GM12878 (cell line): ENCODE measurements at regions not wholly inside any gene's neighbourhood (a gene's known extent, or its start where the extent isn't known, plus 50 kb on each side); places are given as distances from the start of the nearest gene placed in this dataset.

Experiments used
- ATAC-seq: fragments of 200-7000 bp; cut with Tn5 transposase; 3 replicates; pipeline ENCODE4 v1.9.1; 2020; ENCODE audit warnings: mild to moderate bottlenecking, moderate library complexity
- BruUV-seq: library from RNA; stranded (reverse); fragments of 400-500 nt; replicated peaks from 2 replicates; lab custom pipeline; 2021; lab: Mats Ljungman, UMichigan
- CTCF ChIA-PET: fragments of 300-600 bp; sonication (Branson Sonifier 250); formaldehyde crosslinking; extraction: SDS; loops from one replicate; lab custom pipeline; 2021; ENCODE audit warnings: inconsistent platforms; lab: Yijun Ruan, JAX
- POLR2A ChIA-PET: fragments of 350-600 bp; formaldehyde crosslinking; extraction: SDS; loops from one replicate; lab custom pipeline; 2021; ENCODE audit warnings: inconsistent platforms; lab: Charles Lee
- RAD21 ChIA-PET: fragments of 300-600 bp; sonication (Branson Sonifier 250); formaldehyde crosslinking; loops from one replicate; lab custom pipeline; 2023; ENCODE audit warnings: antibody characterized with exemption; ENCODE audit not compliant: unreplicated experiment; lab: Charles Lee
- SMC1A ChIA-PET: fragments of 300-600 bp; sonication (Branson Sonifier 250); formaldehyde crosslinking; loops from one replicate; lab custom pipeline; 2023; ENCODE audit not compliant: unreplicated experiment, uncharacterized antibody; lab: Charles Lee
- DNase-seq: peaks from one replicate; pipeline ENCODE4 v3.0.0-alpha.2; 2011; ENCODE audit warnings: low read depth, low spot score
- FAIRE-seq: peaks from 3 replicates; lab custom pipeline; 2011; peaks lifted over from hg19 to GRCh38; lab: Jason Lieb, UNC
- H2AFZ ChIP-seq: 2 replicates; pipeline ENCODE4 v1.6.0; 2011; ENCODE audit warnings: low read depth, low read length, control low read depth; ENCODE audit not compliant: control insufficient read depth
- H3K27ac ChIP-seq: 2 replicates; pipeline ENCODE4 v1.5.1; 2011; ENCODE audit warnings: control low read depth; ENCODE audit not compliant: control insufficient read depth, insufficient read depth
- H3K27me3 ChIP-seq, 2 experiments: replicated peaks in 1 of 2; 2 replicates each; pipeline versions ENCODE4 v1.6.0 to v1.6.1; 2011; ENCODE audit warnings: low read length in 1 of 2; ENCODE audit not compliant: control insufficient read depth in 2 of 2, insufficient read depth in 2 of 2
- H3K36me3 ChIP-seq, 2 experiments: 2 replicates each; pipeline ENCODE4 v1.5.1; 2011; ENCODE audit warnings: low read length in 1 of 2; ENCODE audit not compliant: control insufficient read depth in 2 of 2, insufficient read depth in 2 of 2
- H3K4me1 ChIP-seq: 2 replicates; pipeline ENCODE4 v1.6.1; 2011; ENCODE audit warnings: mild to moderate bottlenecking, low read length, moderate library complexity, mixed read lengths; ENCODE audit not compliant: control insufficient read depth, insufficient read depth
- H3K4me2 ChIP-seq: 2 replicates; pipeline ENCODE4 v1.6.0; 2011; ENCODE audit warnings: control low read depth; ENCODE audit not compliant: control insufficient read depth, insufficient read depth
- H3K4me3 ChIP-seq: fragments of 200-600 bp; sonication (generic); 2 replicates; pipeline ENCODE4 v1.5.1; 2016
- H3K79me2 ChIP-seq: 2 replicates; pipeline ENCODE4 v1.6.0; 2011; ENCODE audit warnings: low read length; ENCODE audit not compliant: control insufficient read depth, insufficient read depth
- H3K9ac ChIP-seq: 2 replicates; pipeline ENCODE4 v1.8.0; 2011; ENCODE audit warnings: low read length, control low read depth, mixed read lengths; ENCODE audit not compliant: control insufficient read depth, insufficient read depth
- H3K9me3 ChIP-seq: replicated peaks from 3 replicates; pipeline ENCODE4 v1.5.1; 2011; ENCODE audit warnings: mild to moderate bottlenecking, low read length; ENCODE audit not compliant: control insufficient read depth, insufficient read depth
- H4K20me1 ChIP-seq: 2 replicates; pipeline ENCODE4 v1.6.0; 2011; ENCODE audit not compliant: control insufficient read depth, insufficient read depth
- CBX5 ChIP-seq: sonication (generic); IDR thresholded peaks from 2 replicates; pipeline ENCODE4 v1.6.1; 2016; ENCODE audit warnings: low read depth, moderate library complexity, mild to moderate bottlenecking, inconsistent platforms
- KLF5 ChIP-seq: fragments of 450-650 bp; IDR thresholded peaks from 2 replicates; pipeline ENCODE4 v1.6.1; 2014; ENCODE audit warnings: mild to moderate bottlenecking; ENCODE audit not compliant: partially characterized antibody
- MTA3 ChIP-seq: IDR thresholded peaks from 2 replicates; pipeline ENCODE4 v1.6.1; 2012; ENCODE audit warnings: low read length, inconsistent platforms, borderline replicate concordance
- NRF1 ChIP-seq: conservative IDR thresholded peaks from 2 replicates; pipeline ENCODE4 v1.6.1; 2011; ENCODE audit warnings: mild to moderate bottlenecking, low read depth, low read length, improper control_type of control experiment
- TBL1XR1 ChIP-seq: IDR thresholded peaks from 2 replicates; pipeline ENCODE4 v1.6.1; 2012; ENCODE audit warnings: low read depth, low read length, improper control_type of control experiment
- WGBS: methylation state at CpG from one replicate; pipeline ENCODE4 v1.1.6; 2016; ENCODE audit warnings: low lambda C conversion rate; ENCODE audit not compliant: insufficient replicate concordance, insufficient coverage; ENCODE audit errors: missing lambda C conversion rate; 5-methylcytosine and 5-hydroxymethylcytosine counted together
- in situ Hi-C: fragments of 300-500 bp; cut with MboI; formaldehyde crosslinking; loops from 9 replicates; pipeline ENCODE4 v1.14.3; 2018; ENCODE audit warnings: mixed read lengths
- intact Hi-C: fragments of 100-400 bp; cut with micrococcal nuclease; formaldehyde crosslinking; loops from one replicate; pipeline ENCODE4 v1.14.2; 2022; ENCODE audit not compliant: unreplicated experiment
- TF ChIP-seq, protein P1 (sequence below): IDR thresholded peaks from 2 replicates; pipeline ENCODE4 v1.6.1; 2012; ENCODE audit warnings: improper control_type of control experiment, low read depth, low read length; ENCODE audit not compliant: insufficient replicate concordance
- TF ChIP-seq, protein P2 (sequence below): fragments of 450-650 bp; IDR thresholded peaks from 2 replicates; pipeline ENCODE4 v1.6.1; 2017; ENCODE audit warnings: mild to moderate bottlenecking, moderate library complexity

DNA sequence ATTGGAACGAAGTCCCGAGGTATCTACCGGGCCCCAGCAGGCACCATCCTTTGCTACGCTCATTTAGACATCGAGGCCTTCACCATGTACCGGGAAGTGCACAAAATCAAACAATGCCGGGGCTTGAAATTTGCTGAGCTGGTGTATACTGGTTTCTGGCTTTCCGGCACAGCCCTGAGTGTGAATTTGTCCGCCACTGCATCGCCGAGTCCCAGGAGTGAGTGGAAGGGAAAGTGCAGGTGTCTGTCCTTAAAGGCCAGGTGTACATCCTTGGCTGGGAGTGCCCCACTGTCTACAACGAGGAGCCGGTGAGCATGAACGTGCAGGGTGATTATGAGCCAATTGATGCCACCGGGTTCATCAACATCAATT is 158.8 kb upstream of the GUCY1A2 start (continued):
- no peak for TF ChIP-seq NRF1

- no TSS peak for BruUV-seq
- H3K4me3 ChIP-seq: no peak overlapping the region
- no peak overlapping the region for H3K9ac ChIP-seq
- ChIA-PET CTCF (no interaction called here), RAD21 (no interaction called here), SMC1A (no interaction called here), POLR2A (no interaction called here)
- TF ChIP-seq, protein P1, sequence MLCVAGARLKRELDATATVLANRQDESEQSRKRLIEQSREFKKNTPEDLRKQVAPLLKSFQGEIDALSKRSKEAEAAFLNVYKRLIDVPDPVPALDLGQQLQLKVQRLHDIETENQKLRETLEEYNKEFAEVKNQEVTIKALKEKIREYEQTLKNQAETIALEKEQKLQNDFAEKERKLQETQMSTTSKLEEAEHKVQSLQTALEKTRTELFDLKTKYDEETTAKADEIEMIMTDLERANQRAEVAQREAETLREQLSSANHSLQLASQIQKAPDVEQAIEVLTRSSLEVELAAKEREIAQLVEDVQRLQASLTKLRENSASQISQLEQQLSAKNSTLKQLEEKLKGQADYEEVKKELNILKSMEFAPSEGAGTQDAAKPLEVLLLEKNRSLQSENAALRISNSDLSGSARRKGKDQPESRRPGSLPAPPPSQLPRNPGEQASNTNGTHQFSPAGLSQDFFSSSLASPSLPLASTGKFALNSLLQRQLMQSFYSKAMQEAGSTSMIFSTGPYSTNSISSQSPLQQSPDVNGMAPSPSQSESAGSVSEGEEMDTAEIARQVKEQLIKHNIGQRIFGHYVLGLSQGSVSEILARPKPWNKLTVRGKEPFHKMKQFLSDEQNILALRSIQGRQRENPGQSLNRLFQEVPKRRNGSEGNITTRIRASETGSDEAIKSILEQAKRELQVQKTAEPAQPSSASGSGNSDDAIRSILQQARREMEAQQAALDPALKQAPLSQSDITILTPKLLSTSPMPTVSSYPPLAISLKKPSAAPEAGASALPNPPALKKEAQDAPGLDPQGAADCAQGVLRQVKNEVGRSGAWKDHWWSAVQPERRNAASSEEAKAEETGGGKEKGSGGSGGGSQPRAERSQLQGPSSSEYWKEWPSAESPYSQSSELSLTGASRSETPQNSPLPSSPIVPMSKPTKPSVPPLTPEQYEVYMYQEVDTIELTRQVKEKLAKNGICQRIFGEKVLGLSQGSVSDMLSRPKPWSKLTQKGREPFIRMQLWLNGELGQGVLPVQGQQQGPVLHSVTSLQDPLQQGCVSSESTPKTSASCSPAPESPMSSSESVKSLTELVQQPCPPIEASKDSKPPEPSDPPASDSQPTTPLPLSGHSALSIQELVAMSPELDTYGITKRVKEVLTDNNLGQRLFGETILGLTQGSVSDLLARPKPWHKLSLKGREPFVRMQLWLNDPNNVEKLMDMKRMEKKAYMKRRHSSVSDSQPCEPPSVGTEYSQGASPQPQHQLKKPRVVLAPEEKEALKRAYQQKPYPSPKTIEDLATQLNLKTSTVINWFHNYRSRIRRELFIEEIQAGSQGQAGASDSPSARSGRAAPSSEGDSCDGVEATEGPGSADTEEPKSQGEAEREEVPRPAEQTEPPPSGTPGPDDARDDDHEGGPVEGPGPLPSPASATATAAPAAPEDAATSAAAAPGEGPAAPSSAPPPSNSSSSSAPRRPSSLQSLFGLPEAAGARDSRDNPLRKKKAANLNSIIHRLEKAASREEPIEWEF: no peak
- TF ChIP-seq KLF5: no peak
- TF ChIP-seq MTA3: no peak
- TF ChIP-seq, protein P2, sequence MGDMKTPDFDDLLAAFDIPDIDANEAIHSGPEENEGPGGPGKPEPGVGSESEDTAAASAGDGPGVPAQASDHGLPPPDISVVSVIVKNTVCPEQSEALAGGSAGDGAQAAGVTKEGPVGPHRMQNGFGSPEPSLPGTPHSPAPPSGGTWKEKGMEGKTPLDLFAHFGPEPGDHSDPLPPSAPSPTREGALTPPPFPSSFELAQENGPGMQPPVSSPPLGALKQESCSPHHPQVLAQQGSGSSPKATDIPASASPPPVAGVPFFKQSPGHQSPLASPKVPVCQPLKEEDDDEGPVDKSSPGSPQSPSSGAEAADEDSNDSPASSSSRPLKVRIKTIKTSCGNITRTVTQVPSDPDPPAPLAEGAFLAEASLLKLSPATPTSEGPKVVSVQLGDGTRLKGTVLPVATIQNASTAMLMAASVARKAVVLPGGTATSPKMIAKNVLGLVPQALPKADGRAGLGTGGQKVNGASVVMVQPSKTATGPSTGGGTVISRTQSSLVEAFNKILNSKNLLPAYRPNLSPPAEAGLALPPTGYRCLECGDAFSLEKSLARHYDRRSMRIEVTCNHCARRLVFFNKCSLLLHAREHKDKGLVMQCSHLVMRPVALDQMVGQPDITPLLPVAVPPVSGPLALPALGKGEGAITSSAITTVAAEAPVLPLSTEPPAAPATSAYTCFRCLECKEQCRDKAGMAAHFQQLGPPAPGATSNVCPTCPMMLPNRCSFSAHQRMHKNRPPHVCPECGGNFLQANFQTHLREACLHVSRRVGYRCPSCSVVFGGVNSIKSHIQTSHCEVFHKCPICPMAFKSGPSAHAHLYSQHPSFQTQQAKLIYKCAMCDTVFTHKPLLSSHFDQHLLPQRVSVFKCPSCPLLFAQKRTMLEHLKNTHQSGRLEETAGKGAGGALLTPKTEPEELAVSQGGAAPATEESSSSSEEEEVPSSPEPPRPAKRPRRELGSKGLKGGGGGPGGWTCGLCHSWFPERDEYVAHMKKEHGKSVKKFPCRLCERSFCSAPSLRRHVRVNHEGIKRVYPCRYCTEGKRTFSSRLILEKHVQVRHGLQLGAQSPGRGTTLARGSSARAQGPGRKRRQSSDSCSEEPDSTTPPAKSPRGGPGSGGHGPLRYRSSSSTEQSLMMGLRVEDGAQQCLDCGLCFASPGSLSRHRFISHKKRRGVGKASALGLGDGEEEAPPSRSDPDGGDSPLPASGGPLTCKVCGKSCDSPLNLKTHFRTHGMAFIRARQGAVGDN: no peak
- TF ChIP-seq CBX5: no peak
- no peak for TF ChIP-seq TBL1XR1
- WGBS: 52% methylated on average over 36 of the region's 37 CpGs
- H4K20me1 ChIP-seq: no peaks in the 10 kb centered on the region
- no peaks in the 10 kb centered on the region for H3K27me3 ChIP-seq
- ATAC-seq: no peak
- no peaks in the 10 kb centered on the region for H3K4me1 ChIP-seq
- no peak overlapping the region for H2AFZ ChIP-seq
- FAIRE-seq: no peak
- H3K36me3 ChIP-seq: no peaks in the 10 kb centered on the region
- no peak for DNase-seq
- H3K4me2 ChIP-seq: no peak overlapping the region
- no peaks in the 10 kb centered on the region for H3K9me3 ChIP-seq
- intact Hi-C loops (no loop called here), in situ Hi-C loops (no loop called here)
- H3K27ac ChIP-seq: no peak overlapping the region
- no peaks in the 10 kb centered on the region for H3K79me2 ChIP-seq
These were observed 158.2 kb upstream of the GUCY1A2 start for GRCh38 chr11:107176148-107177105.
